ENCODE measurements at regions not wholly inside any gene's neighbourhood (a gene's known extent, or its start where the extent isn't known, plus 50 kb on each side); places are given as distances from the start of the nearest gene placed in this dataset.
"Not testable (repeated sequence)": the region's sequence is repeated elsewhere in the genome, so short reads cannot be mapped to it uniquely, and the experiment has no call there.

DNA sequence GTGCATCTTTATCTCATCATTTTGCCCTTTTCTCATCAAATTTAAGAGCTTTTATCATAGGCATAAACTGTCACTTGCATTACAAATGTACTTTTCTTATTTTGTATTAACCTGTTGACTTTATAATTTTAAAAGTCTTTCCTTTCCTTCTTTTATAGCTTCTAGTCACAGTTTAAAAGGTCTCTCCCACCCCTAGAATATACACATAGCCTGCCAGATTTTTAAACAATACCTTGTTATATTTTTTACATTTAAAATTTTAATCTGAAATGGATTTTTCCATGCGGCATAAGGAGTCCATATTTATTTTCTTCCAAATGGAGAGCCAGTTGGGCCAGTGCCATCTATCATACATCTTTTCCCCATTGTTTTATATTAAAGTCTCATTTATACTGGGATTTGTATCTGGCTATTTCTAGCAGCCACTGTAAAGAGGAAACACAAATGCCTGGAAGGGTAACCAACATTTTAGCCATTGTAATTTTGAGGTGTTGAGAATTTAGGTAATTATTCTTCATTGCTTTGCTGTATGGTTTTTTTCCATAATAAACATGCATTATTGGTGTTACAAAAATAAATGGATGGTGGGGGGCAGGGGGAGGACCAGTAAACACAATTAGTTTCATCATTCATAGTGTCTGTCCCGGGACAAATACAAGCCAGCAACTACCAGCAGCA lies 92.8 kb downstream of the CCDC71L start:
- TF ChIP-seq POLR2A (IDR thresholded peaks at IDR 0.05), result no peak
- TF ChIP-seq, protein P1, sequence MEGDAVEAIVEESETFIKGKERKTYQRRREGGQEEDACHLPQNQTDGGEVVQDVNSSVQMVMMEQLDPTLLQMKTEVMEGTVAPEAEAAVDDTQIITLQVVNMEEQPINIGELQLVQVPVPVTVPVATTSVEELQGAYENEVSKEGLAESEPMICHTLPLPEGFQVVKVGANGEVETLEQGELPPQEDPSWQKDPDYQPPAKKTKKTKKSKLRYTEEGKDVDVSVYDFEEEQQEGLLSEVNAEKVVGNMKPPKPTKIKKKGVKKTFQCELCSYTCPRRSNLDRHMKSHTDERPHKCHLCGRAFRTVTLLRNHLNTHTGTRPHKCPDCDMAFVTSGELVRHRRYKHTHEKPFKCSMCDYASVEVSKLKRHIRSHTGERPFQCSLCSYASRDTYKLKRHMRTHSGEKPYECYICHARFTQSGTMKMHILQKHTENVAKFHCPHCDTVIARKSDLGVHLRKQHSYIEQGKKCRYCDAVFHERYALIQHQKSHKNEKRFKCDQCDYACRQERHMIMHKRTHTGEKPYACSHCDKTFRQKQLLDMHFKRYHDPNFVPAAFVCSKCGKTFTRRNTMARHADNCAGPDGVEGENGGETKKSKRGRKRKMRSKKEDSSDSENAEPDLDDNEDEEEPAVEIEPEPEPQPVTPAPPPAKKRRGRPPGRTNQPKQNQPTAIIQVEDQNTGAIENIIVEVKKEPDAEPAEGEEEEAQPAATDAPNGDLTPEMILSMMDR (IDR thresholded peaks at IDR 0.05), result no peak
- DNase-seq (ENCODE audit: low spot score in 2 of 2), result no peak
- WGBS, 2 donors, result 43 to 45% methylated on average over 2 of the region's 2 CpGs
- no peak overlapping the region for H3K4me3 ChIP-seq (ENCODE audit: low read depth, poor library complexity, severe bottlenecking)
- intact Hi-C loops (cut with DNase I; ENCODE audit: low total_unique reads), result no loop called here

DNA sequence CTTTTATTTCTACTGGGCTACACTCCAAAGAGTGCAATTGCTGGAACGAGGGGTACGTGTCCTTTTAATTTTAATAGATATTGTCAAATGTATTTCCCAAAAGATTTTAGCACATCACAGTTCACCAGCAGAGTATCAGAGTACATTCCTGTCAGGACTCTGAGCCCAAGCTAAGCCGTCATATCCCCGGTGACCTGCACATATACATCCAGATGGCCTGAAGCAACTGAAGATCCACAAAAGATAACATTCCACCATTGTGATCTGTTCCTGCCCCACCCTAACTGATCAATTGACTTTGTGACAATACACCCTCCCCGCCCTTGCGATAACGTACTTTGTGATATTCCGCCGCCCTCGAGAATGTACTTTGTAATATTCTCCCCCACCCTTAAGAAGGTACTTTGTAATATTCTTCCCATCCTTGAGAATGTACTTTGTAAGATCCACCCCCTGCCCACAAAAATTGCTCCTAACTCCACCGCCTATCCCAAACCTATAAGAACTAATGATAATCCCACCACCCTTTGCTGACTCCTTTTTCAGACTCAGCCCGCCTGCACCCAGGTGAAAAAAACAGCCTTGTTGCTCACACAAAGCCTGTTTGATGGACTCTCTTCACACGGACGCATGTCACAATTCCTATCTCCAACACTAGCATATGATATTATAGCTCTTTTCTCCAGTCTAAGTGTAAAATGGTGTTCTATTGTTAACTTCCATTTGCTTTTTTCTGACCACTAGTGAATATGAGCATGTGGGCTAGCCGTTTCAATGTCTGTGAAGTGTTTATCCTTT lies 93.6 kb downstream of the CCDC71L start:
- intact Hi-C loops (cut with DNase I; ENCODE audit: low total_unique reads); DNase-seq (ENCODE audit: low spot score in 2 of 2); H3K4me3 ChIP-seq (ENCODE audit: low read depth, poor library complexity, severe bottlenecking): not testable (repeated sequence)
- 76 to 80% methylated on average over 15 of the region's 15 CpGs for WGBS, 2 donors

DNA sequence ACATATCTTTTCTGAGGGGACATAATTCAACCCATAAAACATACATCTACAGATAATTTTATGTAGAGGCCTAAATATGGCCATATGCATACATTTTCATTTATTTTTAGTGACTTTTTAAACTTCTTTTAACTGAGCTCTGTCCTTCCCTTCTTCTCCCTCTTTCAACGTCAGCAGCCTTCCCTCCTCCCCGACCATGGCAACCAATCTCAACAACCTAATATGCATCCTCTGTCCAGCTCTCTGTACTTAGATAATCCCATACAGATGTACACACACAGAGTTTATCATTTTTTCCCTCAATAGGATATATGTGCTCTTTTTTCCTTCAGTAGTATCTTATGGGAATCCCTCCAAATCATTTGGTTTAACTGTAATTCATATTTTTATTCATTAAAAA lies 94.3 kb downstream of the CCDC71L start:
- H3K4me3 ChIP-seq (ENCODE audit: low read depth, poor library complexity, severe bottlenecking), result no peak overlapping the region
- TF ChIP-seq POLR2A (IDR thresholded peaks at IDR 0.05), result no peak
- TF ChIP-seq, protein P1 (IDR thresholded peaks at IDR 0.05), result no peak
- intact Hi-C loops (cut with DNase I; ENCODE audit: low total_unique reads), result no loop called here
- no peak for DNase-seq (ENCODE audit: low spot score in 2 of 2)
- 58 to 68% methylated on average over 2 of the region's 2 CpGs for WGBS, 2 donors

DNA sequence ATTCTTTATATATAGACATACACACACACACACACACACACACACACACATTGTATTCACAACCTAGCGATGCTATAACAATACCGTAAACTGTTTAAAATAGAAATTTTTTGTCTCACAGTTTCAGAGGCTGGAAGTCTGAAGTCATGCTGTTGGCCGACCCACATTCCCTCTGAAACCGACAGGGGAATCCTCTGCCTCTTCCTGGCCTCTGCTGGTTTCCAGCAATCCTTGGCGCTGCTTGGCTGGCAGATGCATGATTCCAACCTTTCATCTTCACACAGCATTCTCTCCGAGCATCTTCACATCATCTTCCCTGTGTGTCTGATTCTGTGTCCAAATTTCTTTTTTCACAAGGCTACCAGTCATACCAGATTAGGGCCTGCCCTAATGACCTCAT lies 94.8 kb downstream of the CCDC71L start:
- TF ChIP-seq POLR2A (IDR thresholded peaks at IDR 0.05), result no peak
- no peak overlapping the region for H3K4me3 ChIP-seq (ENCODE audit: low read depth, poor library complexity, severe bottlenecking)
- DNase-seq (ENCODE audit: low spot score in 2 of 2), result no peak
- intact Hi-C loops (cut with DNase I; ENCODE audit: low total_unique reads), result no loop called here
- 64 to 66% methylated on average over 6 of the region's 6 CpGs for WGBS, 2 donors

DNA sequence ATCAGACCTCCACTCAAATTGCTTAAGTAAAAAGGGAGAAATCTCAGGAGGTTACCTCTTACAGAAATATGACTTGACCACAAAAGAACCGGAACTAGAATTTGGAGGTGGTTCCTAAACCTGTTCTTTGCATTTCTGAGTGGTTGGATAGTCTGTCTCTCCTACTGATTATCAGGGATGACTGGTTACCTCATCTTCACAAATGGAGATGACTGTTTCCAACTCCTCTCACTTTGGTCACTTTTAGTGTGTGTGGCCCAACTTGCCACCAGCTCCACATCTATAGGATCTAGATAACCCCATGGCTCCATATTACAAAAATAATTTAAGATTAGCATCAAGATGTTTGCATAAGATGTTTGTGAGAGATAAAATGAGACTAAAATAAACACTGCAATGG lies 95.5 kb downstream of the CCDC71L start:
- no peak for DNase-seq (ENCODE audit: low spot score in 2 of 2)
- intact Hi-C loops (cut with DNase I; ENCODE audit: low total_unique reads), result no loop called here
- H3K4me3 ChIP-seq (ENCODE audit: low read depth, poor library complexity, severe bottlenecking), result no peak overlapping the region
- 85 to 94% methylated on average over 1 of the region's 1 CpG for WGBS, 2 donors
- TF ChIP-seq, protein P1 (IDR thresholded peaks at IDR 0.05), result no peak
- TF ChIP-seq POLR2A (IDR thresholded peaks at IDR 0.05), result no peak

DNA sequence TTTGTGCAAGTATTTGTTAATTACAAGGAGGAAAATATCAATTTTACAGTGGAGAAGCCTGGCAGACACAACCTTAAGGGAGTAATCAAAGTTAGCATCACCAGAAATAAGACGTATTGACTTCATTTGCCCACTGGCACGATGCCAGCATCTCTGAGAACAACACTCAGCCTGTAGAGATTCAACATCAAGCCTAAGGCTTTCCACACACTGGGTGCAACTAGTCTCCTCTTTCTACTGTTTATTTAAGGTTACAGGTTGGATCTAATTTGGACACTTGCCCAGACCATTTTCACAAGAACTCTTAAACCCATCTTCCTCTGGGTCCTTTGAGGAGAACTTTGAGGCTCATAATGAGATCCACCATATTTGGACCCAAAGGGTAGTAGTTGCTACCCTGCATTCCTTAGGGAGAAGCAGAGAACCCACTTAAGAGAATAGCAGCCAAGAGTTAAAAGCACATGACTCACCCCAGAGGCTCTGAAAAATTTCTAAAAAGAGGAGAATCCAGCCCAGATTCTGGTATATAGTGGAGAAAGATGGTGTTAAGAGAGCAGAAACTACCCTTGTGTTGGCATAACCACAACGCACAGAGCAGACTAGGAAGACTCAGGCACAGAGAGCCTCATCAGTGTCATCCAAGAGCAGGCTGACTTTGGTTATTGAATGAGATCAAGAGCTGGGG lies 97.3 kb downstream of the CCDC71L start:
- WGBS, 2 donors, result 44 to 52% methylated on average over 3 of the region's 3 CpGs
- H3K4me3 ChIP-seq (ENCODE audit: low read depth, poor library complexity, severe bottlenecking), result no peak overlapping the region
- DNase-seq (ENCODE audit: low spot score in 2 of 2), result no peak
- intact Hi-C loops (cut with DNase I; ENCODE audit: low total_unique reads), result no loop called here
- TF ChIP-seq, protein P1 (IDR thresholded peaks at IDR 0.05), result no peak
- TF ChIP-seq POLR2A (IDR thresholded peaks at IDR 0.05), result no peak
